Suprapubic skin (tissue), 4 donors: ENCODE measurements at regions not wholly inside any gene's neighbourhood (a gene's known extent, or its start where the extent isn't known, plus 50 kb on each side); places are given as distances from the start of the nearest gene placed in this dataset.
A peak's percentile ranks its signal among the peaks of the same experiment; 100 is the strongest.

ENCODE experiments used
- DNase-seq, 2 donors: peaks; one replicate each; pipeline ENCODE4 v3.0.0-alpha.2; 2019; ENCODE audit warnings: low spot score in 2 of 2
- H3K27ac ChIP-seq: fragments of 200-600 bp; sonication (generic); one replicate; pipeline ENCODE4 v1.5.1; 2019
- H3K27me3 ChIP-seq: fragments of 200-600 bp; sonication (generic); one replicate; pipeline ENCODE4 v1.5.1; 2019
- H3K36me3 ChIP-seq: fragments of 200-600 bp; sonication (generic); one replicate; pipeline ENCODE4 v1.5.1; 2019
- H3K4me1 ChIP-seq: fragments of 200-600 bp; sonication (generic); one replicate; pipeline ENCODE4 v1.5.1; 2019
- H3K4me3 ChIP-seq: fragments of 200-600 bp; sonication (generic); one replicate; pipeline ENCODE4 v1.5.1; 2019; ENCODE audit warnings: mild to moderate bottlenecking
- H3K9me3 ChIP-seq: fragments of 200-600 bp; sonication (generic); one replicate; pipeline ENCODE4 v1.5.1; 2019
- EP300 ChIP-seq: sonication (generic); formaldehyde crosslinking; IDR thresholded peaks from one replicate; pipeline ENCODE4 v1.6.1; 2017; ENCODE audit warnings: antibody characterized with exemption
- POLR2A ChIP-seq, 2 donors: fragments of 450-650 bp; IDR thresholded peaks; one replicate each; pipeline ENCODE4 v1.6.1; 2017; ENCODE audit warnings: antibody characterized with exemption in 2 of 2, mild to moderate bottlenecking in 2 of 2, moderate library complexity in 2 of 2
- POLR2AphosphoS5 ChIP-seq, 3 donors: sonication (generic); formaldehyde crosslinking; IDR thresholded peaks; one replicate each; pipeline ENCODE4 v1.6.1; 2017; ENCODE audit warnings: antibody characterized with exemption in 3 of 3
- WGBS: methylation state at CpG from one replicate; pipeline ENCODE4 v1.1.5; 2018; 5-methylcytosine and 5-hydroxymethylcytosine counted together
- TF ChIP-seq, protein P1 (sequence below), 2 donors: fragments of 200-600 bp in 1 of 2; fragments of 450-650 bp in 1 of 2; sonication (generic) in 1 of 2; IDR thresholded peaks; one replicate each; pipeline ENCODE4 v1.5.1; 2016 to 2019; ENCODE audit warnings: antibody characterized with exemption in 2 of 2, mild to moderate bottlenecking in 1 of 2, moderate library complexity in 1 of 2

DNA sequence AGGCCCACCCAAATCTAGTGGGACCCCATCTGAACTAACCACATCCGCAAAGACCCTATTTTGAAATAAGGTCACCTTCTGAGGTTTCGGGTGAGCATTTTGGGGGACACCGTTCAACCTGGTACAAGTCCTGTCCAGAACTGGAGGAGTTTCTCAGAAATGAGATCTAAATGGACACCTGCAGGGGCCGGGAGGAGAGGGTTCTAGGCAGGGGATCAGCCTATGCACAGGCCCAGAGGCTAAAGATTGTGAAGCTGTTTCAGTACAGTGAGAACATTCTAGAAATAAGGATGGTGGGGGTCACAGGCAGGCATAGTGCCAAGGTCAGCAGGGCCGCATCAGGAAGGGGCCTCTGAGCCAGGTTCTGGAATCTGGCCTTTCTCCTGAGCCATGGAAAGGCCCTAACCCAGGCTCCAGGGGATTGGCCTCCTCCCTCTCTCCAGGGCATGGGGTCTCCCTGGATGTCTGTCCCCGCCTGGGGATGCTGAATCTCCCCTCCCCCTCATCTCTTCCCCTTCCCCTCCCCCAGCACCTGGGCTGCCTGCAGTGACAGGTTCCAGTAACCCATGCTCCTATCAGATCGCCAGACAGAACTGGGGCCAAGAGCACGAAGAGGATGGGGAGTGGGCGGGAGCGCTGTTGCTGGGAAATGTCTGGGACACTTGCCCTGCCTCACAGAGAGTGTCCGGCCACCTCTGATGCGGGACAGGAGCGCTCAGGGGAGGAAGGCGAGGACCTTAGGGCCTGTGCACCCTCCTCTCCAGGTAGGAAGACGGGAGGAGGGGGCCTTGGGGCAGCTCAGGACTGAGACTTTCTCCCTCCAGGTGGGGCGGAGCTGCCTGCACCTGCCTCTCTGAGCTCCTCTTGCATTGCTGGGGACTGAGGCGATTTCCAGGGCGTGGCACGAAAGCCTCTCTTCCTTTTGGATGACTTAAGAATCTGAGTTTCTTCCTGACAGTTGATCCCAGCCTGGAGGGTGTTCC is 321.4 kb upstream of the TNRC6C start:
- WGBS: 62% methylated on average over 18 of the region's 19 CpGs

DNA sequence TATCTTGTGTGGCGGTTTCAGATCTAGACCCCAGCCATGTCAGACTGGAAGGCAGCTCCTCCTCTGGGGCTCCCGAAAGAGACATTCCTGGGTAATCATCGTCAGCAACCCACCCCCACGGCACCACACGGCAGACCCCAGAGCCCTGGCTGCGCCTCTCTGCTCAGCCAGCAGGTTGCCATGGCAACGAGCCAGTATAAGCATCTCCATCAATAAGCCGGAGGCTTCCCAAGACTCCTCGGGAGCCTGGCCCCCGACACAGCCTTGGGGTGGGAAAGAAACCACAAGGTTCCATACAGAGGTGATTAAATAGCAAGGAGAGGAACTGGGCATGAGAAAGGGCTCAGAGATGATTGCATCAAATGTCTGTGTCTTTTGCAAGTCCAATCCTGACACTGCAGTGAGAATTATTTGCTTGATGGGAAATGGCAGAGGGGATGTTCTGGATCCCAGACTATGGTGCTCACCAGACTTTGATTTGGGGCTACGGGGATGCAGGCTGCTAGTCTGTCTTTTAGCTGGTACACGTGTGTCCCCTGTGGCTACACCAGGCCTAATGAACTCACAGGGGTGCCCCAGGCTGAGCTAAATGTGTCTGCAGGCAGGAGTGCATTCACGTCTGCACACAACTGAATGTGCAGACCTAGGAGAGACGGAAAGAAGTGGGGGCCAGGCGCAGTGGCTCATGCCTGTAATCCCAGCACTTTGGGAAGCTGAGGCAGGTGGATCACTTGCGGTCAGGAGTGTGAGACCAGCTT is 320.5 kb upstream of the TNRC6C start:
- no peak overlapping the region for H3K4me3 ChIP-seq

More for the DNA sequence above, 321.4 kb upstream of the TNRC6C start:
- no peaks in the 10 kb centered on the region for H3K4me1 ChIP-seq
- H3K9me3 ChIP-seq: no peaks in the 10 kb centered on the region
- no peak overlapping the region for H3K27ac ChIP-seq
- no peak overlapping the region for H3K4me3 ChIP-seq
- H3K27me3 ChIP-seq: peaks cover 42% of the 10 kb centered on the region
- TF ChIP-seq EP300: no peak
- no peak for TF ChIP-seq POLR2AphosphoS5 (IDR thresholded peaks at IDR 0.05)
- TF ChIP-seq POLR2A (IDR thresholded peaks at IDR 0.05): no peak
- TF ChIP-seq, protein P1, sequence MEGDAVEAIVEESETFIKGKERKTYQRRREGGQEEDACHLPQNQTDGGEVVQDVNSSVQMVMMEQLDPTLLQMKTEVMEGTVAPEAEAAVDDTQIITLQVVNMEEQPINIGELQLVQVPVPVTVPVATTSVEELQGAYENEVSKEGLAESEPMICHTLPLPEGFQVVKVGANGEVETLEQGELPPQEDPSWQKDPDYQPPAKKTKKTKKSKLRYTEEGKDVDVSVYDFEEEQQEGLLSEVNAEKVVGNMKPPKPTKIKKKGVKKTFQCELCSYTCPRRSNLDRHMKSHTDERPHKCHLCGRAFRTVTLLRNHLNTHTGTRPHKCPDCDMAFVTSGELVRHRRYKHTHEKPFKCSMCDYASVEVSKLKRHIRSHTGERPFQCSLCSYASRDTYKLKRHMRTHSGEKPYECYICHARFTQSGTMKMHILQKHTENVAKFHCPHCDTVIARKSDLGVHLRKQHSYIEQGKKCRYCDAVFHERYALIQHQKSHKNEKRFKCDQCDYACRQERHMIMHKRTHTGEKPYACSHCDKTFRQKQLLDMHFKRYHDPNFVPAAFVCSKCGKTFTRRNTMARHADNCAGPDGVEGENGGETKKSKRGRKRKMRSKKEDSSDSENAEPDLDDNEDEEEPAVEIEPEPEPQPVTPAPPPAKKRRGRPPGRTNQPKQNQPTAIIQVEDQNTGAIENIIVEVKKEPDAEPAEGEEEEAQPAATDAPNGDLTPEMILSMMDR (IDR thresholded peaks at IDR 0.05): no peak
- no peak for DNase-seq
- H3K36me3 ChIP-seq: no peaks in the 10 kb centered on the region

DNA sequence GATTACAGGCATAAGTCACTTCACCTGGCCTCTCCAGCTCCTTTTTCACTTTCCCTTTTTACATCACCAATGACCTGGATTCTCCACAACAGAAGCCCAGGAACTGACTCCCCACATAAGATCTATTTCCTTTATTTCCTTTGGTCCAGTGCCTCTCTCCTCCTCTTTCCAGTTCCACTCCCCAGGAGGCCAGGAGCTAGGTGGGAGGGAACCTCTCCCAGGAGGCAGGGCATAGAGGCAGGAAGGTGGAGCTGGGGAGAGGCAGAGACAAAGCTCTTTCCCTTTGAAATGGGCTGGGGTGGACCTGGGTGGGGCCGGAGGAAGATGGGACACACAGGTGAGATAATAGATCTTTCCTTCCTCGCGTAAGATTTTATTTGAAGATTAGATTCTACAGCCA is 318.3 kb upstream of the TNRC6C start:
- H3K36me3 ChIP-seq: no peaks in the 10 kb centered on the region
- TF ChIP-seq POLR2A (IDR thresholded peaks at IDR 0.05) (no peak), POLR2AphosphoS5 (IDR thresholded peaks at IDR 0.05) (no peak), EP300 (no peak)
- TF ChIP-seq, protein P1 (IDR thresholded peaks at IDR 0.05): no peak
- peak in 1 of 2 donors; percentile 29 for DNase-seq
- H3K9me3 ChIP-seq: no peaks in the 10 kb centered on the region
- 67% methylated on average over 3 of the region's 3 CpGs for WGBS
- H3K4me1 ChIP-seq: no peaks in the 10 kb centered on the region
- H3K4me3 ChIP-seq: no peak overlapping the region
- H3K27ac ChIP-seq: no peak overlapping the region
- peaks cover 52% of the 10 kb centered on the region for H3K27me3 ChIP-seq

More for the DNA sequence above, 320.5 kb upstream of the TNRC6C start:
- no peak overlapping the region for H3K27ac ChIP-seq
- H3K4me1 ChIP-seq: no peaks in the 10 kb centered on the region
- TF ChIP-seq POLR2A (IDR thresholded peaks at IDR 0.05): no peak
- TF ChIP-seq POLR2AphosphoS5 (IDR thresholded peaks at IDR 0.05): no peak
- TF ChIP-seq, protein P1 (IDR thresholded peaks at IDR 0.05): no peak
- no peak for TF ChIP-seq EP300
- H3K27me3 ChIP-seq: peaks cover 42% of the 10 kb centered on the region
- DNase-seq: no peak
- no peaks in the 10 kb centered on the region for H3K36me3 ChIP-seq
- H3K9me3 ChIP-seq: no peaks in the 10 kb centered on the region
- 58% methylated on average over 13 of the region's 16 CpGs for WGBS

DNA sequence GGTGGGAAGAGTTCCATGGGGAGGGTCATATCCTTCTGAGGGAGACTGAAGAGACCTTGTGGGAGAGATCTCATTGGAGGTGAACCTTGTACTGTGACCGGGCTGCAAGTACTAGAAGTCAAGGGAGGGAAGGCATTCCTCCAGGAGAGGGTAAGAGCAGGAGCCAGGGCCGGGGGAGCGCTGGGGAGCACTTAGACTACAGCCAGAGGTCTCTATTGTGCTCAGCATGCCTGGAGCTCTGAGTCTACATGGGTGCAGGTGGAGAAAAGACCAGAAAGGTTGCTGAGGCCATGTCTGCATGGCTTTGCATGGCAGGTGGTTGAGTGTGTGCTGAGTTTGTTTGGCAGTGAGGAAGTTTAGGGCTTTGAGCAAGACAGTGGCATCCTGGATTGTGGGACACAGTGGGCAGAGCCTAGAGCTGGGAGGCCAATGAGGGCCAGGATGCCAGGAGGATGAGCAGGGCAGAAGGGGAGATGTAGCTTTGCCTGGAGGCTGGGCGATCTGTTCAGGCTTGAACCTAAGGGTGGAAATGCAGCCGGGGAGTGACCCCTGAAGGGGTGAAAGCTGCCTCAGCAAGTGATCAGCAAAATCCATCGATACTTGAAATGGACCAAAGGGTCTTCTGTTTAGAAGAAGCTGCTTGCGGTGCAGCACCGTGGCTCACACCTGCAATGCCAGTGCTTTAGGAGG is 317.4 kb upstream of the TNRC6C start:
- no peaks in the 10 kb centered on the region for H3K9me3 ChIP-seq
- WGBS: 83% methylated on average over 8 of the region's 8 CpGs
- TF ChIP-seq, protein P1 (IDR thresholded peaks at IDR 0.05): no peak
- TF ChIP-seq POLR2A (IDR thresholded peaks at IDR 0.05) (no peak), POLR2AphosphoS5 (IDR thresholded peaks at IDR 0.05) (no peak), EP300 (no peak)
- H3K36me3 ChIP-seq: no peaks in the 10 kb centered on the region
- no peak overlapping the region for H3K27ac ChIP-seq
- DNase-seq: no peak
- H3K27me3 ChIP-seq: peaks cover 52% of the 10 kb centered on the region
- no peak overlapping the region for H3K4me3 ChIP-seq
- no peaks in the 10 kb centered on the region for H3K4me1 ChIP-seq
